ENCODE measurements at regions not wholly inside any gene's neighbourhood (a gene's known extent, or its start where the extent isn't known, plus 50 kb on each side); places are given as distances from the start of the nearest gene placed in this dataset.
A peak's percentile ranks its signal among the peaks of the same experiment; 100 is the strongest.

- Histone ChIP-seq H3K36me3 (ENCODE audit: control insufficient read depth, insufficient read depth, low read length) (no peaks in the 10 kb centered on the region), H3K4me1 (ENCODE audit: control insufficient read depth, insufficient read depth, low read length, poor library complexity, severe bottlenecking) (no peaks in the 10 kb centered on the region), H3K27me3 (replicated peaks; ENCODE audit: control insufficient read depth, insufficient read depth, low read length, poor library complexity, severe bottlenecking) (no peaks in the 10 kb centered on the region), H3K27ac (ENCODE audit: insufficient read depth, low read length, poor library complexity, severe bottlenecking) (no peak overlapping the region), H3K9me3 (ENCODE audit: control insufficient read depth, low read length) (peaks cover 6% of the 10 kb centered on the region), H3K4me3 (ENCODE audit: insufficient read depth, low read depth, low read length, poor library complexity, severe bottlenecking) (no peak overlapping the region)
- DNase-seq, result no peak
These were observed 155.2 kb upstream of the SPRY4 start for GRCh38 chr5:142479854-142480519.

- no peak overlapping the region for H3K4me3 ChIP-seq (ENCODE audit: insufficient read depth, low read depth, low read length, poor library complexity, severe bottlenecking)
- H3K4me1 ChIP-seq (ENCODE audit: control insufficient read depth, insufficient read depth, low read length, poor library complexity, severe bottlenecking), result no peaks in the 10 kb centered on the region
- H3K27me3 ChIP-seq (replicated peaks; ENCODE audit: control insufficient read depth, insufficient read depth, low read length, poor library complexity, severe bottlenecking), result no peaks in the 10 kb centered on the region
- H3K9me3 ChIP-seq (ENCODE audit: control insufficient read depth, low read length), result peaks cover 6% of the 10 kb centered on the region
- no peak overlapping the region for H3K27ac ChIP-seq (ENCODE audit: insufficient read depth, low read length, poor library complexity, severe bottlenecking)
- no peak for DNase-seq
- no peaks in the 10 kb centered on the region for H3K36me3 ChIP-seq (ENCODE audit: control insufficient read depth, insufficient read depth, low read length)
These were observed 154.3 kb upstream of the SPRY4 start for GRCh38 chr5:142479150-142479549.

DNA sequence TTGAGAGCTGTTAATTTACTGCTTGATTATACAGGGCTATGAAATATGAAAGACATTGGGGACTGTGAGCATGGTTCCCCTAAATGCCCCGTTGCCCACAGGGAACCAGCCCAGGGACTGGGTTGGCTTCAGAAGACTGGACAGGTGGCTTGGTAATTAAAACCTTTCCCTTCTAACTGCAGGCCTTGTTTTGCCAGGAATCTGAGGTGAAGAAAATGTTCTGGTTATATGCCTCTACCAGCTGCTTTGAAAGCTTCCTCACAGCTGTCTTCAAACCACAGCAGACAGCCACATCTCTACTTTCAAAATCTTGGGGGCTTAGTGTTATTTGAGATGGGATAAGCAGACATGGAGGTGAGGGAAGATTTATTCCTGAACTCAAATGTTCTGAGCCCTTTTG is 153.3 kb upstream of the SPRY4 start:
- Histone ChIP-seq H3K4me1 (ENCODE audit: control insufficient read depth, insufficient read depth, low read length, poor library complexity, severe bottlenecking) (no peaks in the 10 kb centered on the region), H3K27ac (ENCODE audit: insufficient read depth, low read length, poor library complexity, severe bottlenecking) (no peak overlapping the region), H3K9me3 (ENCODE audit: control insufficient read depth, low read length) (peaks cover 6% of the 10 kb centered on the region), H3K4me3 (ENCODE audit: insufficient read depth, low read depth, low read length, poor library complexity, severe bottlenecking) (no peak overlapping the region), H3K27me3 (replicated peaks; ENCODE audit: control insufficient read depth, insufficient read depth, low read length, poor library complexity, severe bottlenecking) (no peaks in the 10 kb centered on the region), H3K36me3 (ENCODE audit: control insufficient read depth, insufficient read depth, low read length) (no peaks in the 10 kb centered on the region)
- DNase-seq, result no peak

DNA sequence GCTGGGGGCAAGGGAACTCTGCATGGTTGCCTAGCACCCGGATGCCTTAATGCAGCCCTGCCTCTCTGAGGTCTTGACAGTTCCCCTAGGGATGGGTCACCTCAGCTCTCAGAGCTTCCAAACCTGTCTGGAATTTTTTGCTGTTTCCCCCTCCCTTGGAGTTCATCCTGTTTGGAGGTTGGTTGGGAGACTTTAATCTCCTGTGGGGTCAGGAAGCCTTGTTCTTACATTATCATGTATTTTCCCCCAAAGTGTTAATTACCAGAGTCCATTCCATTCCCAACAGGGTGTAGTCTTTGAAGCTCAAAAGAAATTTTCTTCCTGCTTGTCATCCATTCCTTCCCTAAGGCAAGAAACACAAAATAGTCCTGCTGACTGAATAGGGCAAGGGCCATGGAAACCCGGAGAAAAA is 150.3 kb upstream of the SPRY4 start:
- DNase-seq, result no peak
- Histone ChIP-seq H3K27ac (ENCODE audit: insufficient read depth, low read length, poor library complexity, severe bottlenecking) (no peak overlapping the region), H3K9me3 (ENCODE audit: control insufficient read depth, low read length) (peaks cover 6% of the 10 kb centered on the region), H3K36me3 (ENCODE audit: control insufficient read depth, insufficient read depth, low read length) (no peaks in the 10 kb centered on the region), H3K4me1 (ENCODE audit: control insufficient read depth, insufficient read depth, low read length, poor library complexity, severe bottlenecking) (peaks cover 3% of the 10 kb centered on the region), H3K27me3 (replicated peaks; ENCODE audit: control insufficient read depth, insufficient read depth, low read length, poor library complexity, severe bottlenecking) (no peaks in the 10 kb centered on the region), H3K4me3 (ENCODE audit: insufficient read depth, low read depth, low read length, poor library complexity, severe bottlenecking) (no peak overlapping the region)

GRCh38 chr5:142474431-142475094 is 149.7 kb upstream of the SPRY4 start:
- no peak overlapping the region for H3K4me3 ChIP-seq (ENCODE audit: insufficient read depth, low read depth, low read length, poor library complexity, severe bottlenecking)
- no peaks in the 10 kb centered on the region for H3K27me3 ChIP-seq (replicated peaks; ENCODE audit: control insufficient read depth, insufficient read depth, low read length, poor library complexity, severe bottlenecking)
- H3K9me3 ChIP-seq (ENCODE audit: control insufficient read depth, low read length), result peaks cover 6% of the 10 kb centered on the region
- DNase-seq, result no peak
- H3K4me1 ChIP-seq (ENCODE audit: control insufficient read depth, insufficient read depth, low read length, poor library complexity, severe bottlenecking), result peaks cover 3% of the 10 kb centered on the region
- H3K36me3 ChIP-seq (ENCODE audit: control insufficient read depth, insufficient read depth, low read length), result no peaks in the 10 kb centered on the region
- H3K27ac ChIP-seq (ENCODE audit: insufficient read depth, low read length, poor library complexity, severe bottlenecking), result no peak overlapping the region

- Histone ChIP-seq H3K4me3 (ENCODE audit: insufficient read depth, low read depth, low read length, poor library complexity, severe bottlenecking) (no peak overlapping the region), H3K4me1 (ENCODE audit: control insufficient read depth, insufficient read depth, low read length, poor library complexity, severe bottlenecking) (peaks cover 3% of the 10 kb centered on the region), H3K36me3 (ENCODE audit: control insufficient read depth, insufficient read depth, low read length) (no peaks in the 10 kb centered on the region), H3K27me3 (replicated peaks; ENCODE audit: control insufficient read depth, insufficient read depth, low read length, poor library complexity, severe bottlenecking) (no peaks in the 10 kb centered on the region), H3K27ac (ENCODE audit: insufficient read depth, low read length, poor library complexity, severe bottlenecking) (no peak overlapping the region), H3K9me3 (ENCODE audit: control insufficient read depth, low read length) (no peaks in the 10 kb centered on the region)
- no peak for DNase-seq
These were observed 148.2 kb upstream of the SPRY4 start for GRCh38 chr5:142473038-142473437.

DNA sequence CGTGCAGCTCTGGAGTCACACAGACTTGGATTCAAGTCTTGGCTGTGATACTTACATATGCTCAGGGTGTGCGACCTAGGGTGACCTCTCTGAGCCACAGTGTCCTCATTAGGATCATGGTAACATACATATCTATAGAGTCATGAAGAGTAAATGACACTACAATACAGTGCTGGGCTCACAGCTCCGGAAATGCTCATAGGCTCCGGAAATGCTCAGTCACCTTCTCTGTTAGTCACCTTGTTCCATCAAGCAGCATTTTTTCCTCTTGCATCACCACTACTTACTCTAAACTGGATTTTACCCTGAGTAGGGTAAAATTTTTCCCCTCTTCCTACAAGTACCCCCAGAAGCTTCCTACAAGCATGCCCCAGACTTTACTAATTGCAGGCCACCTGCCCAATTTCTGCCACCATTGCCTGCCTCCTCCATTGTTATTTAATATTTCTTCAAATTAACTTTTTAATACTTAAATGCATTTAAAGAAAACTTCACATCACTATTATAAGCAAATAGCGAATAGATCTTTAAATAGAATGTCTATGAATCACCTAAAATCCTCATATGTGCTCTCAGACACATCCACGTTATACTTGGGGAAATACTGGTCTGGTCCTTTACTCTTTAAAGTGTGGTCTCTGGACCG is 147.6 kb upstream of the SPRY4 start:
- H3K9me3 ChIP-seq (ENCODE audit: control insufficient read depth, low read length), result no peaks in the 10 kb centered on the region
- H3K4me3 ChIP-seq (ENCODE audit: insufficient read depth, low read depth, low read length, poor library complexity, severe bottlenecking), result no peak overlapping the region
- H3K27ac ChIP-seq (ENCODE audit: insufficient read depth, low read length, poor library complexity, severe bottlenecking), result no peak overlapping the region
- no peaks in the 10 kb centered on the region for H3K27me3 ChIP-seq (replicated peaks; ENCODE audit: control insufficient read depth, insufficient read depth, low read length, poor library complexity, severe bottlenecking)
- H3K4me1 ChIP-seq (ENCODE audit: control insufficient read depth, insufficient read depth, low read length, poor library complexity, severe bottlenecking), result peaks cover 3% of the 10 kb centered on the region
- DNase-seq, result peak; percentile 24 to 36 (median 30)
- H3K36me3 ChIP-seq (ENCODE audit: control insufficient read depth, insufficient read depth, low read length), result no peaks in the 10 kb centered on the region

DNA sequence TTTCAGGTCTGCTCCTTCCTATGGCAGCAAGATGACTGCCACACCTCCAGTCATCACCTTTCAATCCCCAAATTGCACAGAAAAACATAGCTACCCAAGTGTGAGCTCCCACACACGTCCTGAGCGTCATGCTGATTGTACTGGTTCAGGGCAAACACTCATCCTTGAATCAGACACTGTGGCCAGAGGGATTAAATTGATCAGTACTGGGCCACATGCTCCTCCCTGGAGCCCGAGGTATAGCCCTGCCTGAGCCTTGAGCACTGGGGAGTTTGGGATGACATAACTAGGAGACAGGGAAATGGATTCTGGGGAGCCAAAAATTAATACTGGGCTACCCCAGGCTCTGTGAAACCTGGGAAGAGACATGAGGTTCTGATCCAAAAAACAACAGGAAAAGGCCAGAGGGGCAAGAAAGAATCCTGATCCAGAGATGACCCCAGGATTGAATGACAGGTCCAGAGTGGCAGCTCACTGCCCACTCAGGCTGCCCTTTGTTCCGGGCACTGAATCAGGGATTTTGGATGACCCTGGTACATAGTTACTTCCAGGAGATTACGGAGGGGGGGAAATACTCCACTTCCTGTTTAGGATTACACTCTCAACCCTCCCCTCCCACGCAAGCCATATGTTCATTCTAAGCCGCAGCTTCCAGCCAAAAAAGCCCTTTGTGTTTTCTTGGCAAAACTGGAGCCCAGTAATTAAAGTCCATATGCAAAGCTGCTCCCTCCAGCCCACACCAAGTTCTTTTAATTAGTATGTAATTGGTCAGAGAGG is 141.6 kb upstream of the SPRY4 start:
- no peak for DNase-seq
- Histone ChIP-seq H3K4me1 (ENCODE audit: control insufficient read depth, insufficient read depth, low read length, poor library complexity, severe bottlenecking) (no peaks in the 10 kb centered on the region), H3K9me3 (ENCODE audit: control insufficient read depth, low read length) (no peaks in the 10 kb centered on the region), H3K27me3 (replicated peaks; ENCODE audit: control insufficient read depth, insufficient read depth, low read length, poor library complexity, severe bottlenecking) (no peaks in the 10 kb centered on the region), H3K4me3 (ENCODE audit: insufficient read depth, low read depth, low read length, poor library complexity, severe bottlenecking) (no peak overlapping the region), H3K36me3 (ENCODE audit: control insufficient read depth, insufficient read depth, low read length) (no peaks in the 10 kb centered on the region), H3K27ac (ENCODE audit: insufficient read depth, low read length, poor library complexity, severe bottlenecking) (no peak overlapping the region)

GRCh38 chr5:142465476-142465875 is 140.7 kb upstream of the SPRY4 start:
- no peak for DNase-seq
- no peaks in the 10 kb centered on the region for H3K4me1 ChIP-seq (ENCODE audit: control insufficient read depth, insufficient read depth, low read length, poor library complexity, severe bottlenecking)
- H3K4me3 ChIP-seq (ENCODE audit: insufficient read depth, low read depth, low read length, poor library complexity, severe bottlenecking), result no peak overlapping the region
- H3K9me3 ChIP-seq (ENCODE audit: control insufficient read depth, low read length), result no peaks in the 10 kb centered on the region
- H3K27ac ChIP-seq (ENCODE audit: insufficient read depth, low read length, poor library complexity, severe bottlenecking), result no peak overlapping the region
- H3K36me3 ChIP-seq (ENCODE audit: control insufficient read depth, insufficient read depth, low read length), result no peaks in the 10 kb centered on the region
- H3K27me3 ChIP-seq (replicated peaks; ENCODE audit: control insufficient read depth, insufficient read depth, low read length, poor library complexity, severe bottlenecking), result no peaks in the 10 kb centered on the region

Measured in effector memory CD4-positive, alpha-beta T cell (primary cell).